Stimulated activated CD4-positive, alpha-beta T cell treated with anti-CD3 and anti-CD28 coated beads, TNF-alpha, amount 100 ng/mL, for 24 hours (primary cell): ENCODE measurements at regions not wholly inside any gene's neighbourhood (a gene's known extent, or its start where the extent isn't known, plus 50 kb on each side); places are given as distances from the start of the nearest gene placed in this dataset.
"Not testable (repeated sequence)": the region's sequence is repeated elsewhere in the genome, so short reads cannot be mapped to it uniquely, and the experiment has no call there.

Experiments
- DNase-seq, 3 experiments: peaks; one replicate each; pipeline ENCODE4 v3.0.0-alpha.2; 2020; ENCODE audit warnings: low read depth in 3 of 3

DNA sequence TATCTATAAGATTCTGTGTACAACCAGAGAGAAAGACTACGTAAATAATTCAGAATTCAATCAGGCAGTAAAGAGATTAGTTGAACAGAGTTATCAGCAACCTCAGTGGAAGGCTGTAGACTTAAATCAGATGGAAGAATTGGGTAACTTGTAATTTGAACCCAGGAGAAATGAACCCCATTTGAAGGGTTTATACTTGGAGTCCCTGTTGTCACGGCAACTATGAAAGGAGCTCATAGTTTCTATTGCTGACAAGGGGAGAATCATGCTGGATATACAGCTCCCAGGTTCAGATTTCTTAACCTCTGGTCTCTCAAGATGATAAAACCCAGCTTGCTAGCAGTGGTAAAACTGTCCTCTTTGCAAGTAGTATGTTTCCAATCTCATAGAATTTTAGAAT lies 54.4 kb upstream of the BMP4 start:
- DNase-seq = no peak

- no peak for DNase-seq
Measured at GRCh38 chr14:54023027-54023426, 66.4 kb upstream of the BMP4 start.

DNA sequence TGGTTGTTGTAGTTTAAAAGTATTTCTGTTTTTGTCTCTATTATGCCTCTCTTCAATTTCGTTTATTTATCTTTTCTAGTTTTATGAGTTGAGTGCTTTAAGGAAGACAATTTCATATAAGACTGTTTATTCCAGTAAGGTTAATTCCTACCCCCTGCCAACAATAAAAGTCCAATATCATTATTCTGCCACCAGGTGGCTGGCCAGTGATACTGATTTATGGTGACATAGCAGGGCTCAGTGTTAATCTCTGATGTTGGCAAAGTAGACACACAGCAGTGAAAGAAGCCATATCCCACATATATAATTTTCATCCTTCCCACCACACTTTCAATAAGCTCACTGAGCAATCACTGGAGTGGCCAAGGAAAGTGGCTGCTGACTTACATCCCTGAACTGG lies 69.0 kb upstream of the BMP4 start:
- DNase-seq = no peak

GRCh38 chr14:54026671-54027070 lies 70.0 kb upstream of the BMP4 start:
- DNase-seq = no peak

- DNase-seq = not testable (repeated sequence)
Measured at GRCh38 chr14:54030996-54031395, 74.4 kb upstream of the BMP4 start.

DNA sequence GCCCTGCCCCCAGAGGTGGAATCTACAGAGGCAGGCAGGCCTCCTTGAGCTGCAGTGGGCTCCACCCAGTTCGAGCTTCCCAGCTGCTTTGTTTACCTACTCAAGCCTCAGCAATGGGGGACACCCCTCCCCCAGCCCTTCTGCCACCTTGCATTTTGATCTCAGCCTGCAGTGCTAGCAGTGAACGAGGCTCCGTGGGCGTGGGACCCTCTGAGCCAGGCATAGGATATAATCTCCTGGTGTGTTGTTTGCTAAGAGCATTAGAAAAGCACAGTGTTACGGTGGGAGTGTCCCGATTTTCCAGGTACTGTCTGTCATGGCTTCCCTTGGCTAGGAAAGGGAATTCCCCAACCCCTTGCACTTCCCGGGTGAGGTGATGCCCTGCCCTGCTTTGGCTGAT lies 76.7 kb upstream of the BMP4 start:
- not testable (repeated sequence) for DNase-seq

GRCh38 chr14:54038724-54039123 lies 82.1 kb upstream of the BMP4 start:
- no peak for DNase-seq

- DNase-seq = no peak
Measured at GRCh38 chr14:54039311-54039710, 82.7 kb upstream of the BMP4 start.

GRCh38 chr14:54040846-54041245 lies 84.2 kb upstream of the BMP4 start:
- DNase-seq = no peak

GRCh38 chr14:54046250-54046649 lies 89.6 kb upstream of the BMP4 start:
- DNase-seq = no peak

DNA sequence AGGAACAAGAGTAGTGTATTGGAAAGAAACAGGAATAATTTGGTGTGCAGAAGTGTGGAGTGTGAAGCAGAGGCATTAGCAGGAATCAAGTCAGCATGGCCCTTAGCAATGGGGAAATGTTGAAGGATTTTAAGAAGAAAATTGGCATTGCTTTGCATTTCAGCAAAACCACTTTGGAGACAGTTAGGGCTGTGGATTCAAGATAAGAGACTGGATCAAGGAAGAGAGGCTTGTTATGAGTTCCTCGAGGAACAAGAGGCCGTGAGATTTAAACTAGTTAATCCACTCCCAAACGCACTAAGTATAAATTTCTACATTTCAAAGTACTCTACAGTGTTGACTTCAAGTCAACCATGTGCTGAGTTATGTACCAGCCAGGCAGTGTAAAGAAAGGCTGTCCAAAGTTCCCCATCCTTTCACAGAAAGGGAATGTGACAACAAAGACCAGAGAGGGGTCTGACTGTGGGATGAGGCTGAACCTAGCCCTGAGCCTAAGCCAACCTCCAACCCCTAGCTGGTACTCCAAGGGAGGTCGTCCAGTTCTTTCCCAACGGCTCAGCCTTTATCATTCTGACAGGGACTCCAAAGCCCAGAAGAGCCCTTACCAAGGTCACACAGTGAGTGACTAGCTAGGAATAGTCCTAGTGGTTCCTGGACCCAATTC lies 91.2 kb upstream of the BMP4 start:
- no peak for DNase-seq

GRCh38 chr14:54048311-54048710 lies 91.7 kb upstream of the BMP4 start:
- DNase-seq = no peak

GRCh38 chr14:54048736-54049135 lies 92.1 kb upstream of the BMP4 start:
- DNase-seq = no peak

- DNase-seq = no peak
Measured at GRCh38 chr14:54050759-54051158, 94.1 kb upstream of the BMP4 start.

DNA sequence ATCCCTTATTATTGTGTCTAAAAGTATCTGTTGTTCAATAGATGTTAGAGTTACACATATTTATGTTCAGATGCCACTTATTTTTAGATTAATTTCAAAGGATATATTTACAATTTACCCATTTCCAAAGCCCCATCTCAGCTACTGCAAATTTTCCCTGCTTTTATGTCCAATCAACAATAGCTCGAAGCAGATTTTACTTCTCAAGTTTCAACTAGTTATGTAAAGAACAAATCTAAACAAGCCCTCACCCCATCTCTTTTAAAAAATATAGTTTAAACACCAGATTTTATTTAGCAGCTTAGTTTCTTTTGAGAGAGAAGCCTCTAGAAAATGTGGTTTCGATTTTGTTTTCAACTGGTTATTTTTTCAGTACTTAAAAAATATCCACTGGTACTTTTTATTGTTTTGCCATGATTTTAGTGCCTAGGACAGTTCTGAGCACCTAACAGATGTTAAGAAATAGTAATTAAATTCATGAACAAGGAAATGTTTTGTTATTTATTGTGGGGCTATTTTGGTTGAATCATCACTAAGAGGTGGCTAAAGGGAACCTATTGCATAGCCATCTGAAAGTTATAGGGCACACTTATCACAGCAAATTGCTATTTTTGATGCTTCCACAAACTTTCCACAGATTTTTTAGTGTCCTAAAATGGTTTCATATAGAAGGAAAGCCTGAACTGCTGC lies 96.2 kb upstream of the BMP4 start:
- no peak for DNase-seq

DNA sequence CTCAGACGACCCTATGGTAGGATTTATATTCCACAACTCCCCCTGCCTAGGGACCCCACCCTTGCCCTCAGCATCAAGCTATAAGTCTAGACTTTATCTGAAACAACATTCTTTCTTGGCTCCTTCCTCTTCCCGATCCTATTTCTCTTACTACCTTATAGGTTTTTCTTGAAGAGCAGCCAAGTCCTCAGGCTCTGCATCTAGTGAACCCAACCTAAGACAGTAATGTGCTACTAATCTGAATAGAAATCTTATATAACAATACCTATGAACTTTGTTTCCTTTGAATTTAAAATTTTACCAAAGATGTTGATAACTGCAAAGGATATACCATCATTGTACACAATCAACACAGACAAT lies 96.7 kb upstream of the BMP4 start:
- no peak for DNase-seq

DNA sequence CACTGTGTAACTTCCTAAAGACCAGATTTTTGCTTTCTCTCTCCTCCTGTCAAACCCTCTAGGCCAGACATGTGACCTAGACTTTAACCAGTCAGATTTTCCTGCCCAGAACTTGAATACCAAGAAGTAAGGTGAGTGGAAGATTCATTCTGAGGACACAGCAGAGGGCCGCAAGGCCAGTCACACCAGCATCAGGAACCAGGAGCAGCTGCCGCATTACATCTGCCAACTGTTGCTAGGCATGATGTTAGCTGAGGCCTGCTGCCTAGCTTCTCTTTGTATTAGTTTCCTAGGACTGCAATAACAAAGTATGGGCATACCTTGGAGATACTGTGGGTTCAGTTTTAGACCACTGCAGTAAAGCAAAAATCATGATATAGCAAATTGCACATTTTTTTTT lies 101.9 kb upstream of the BMP4 start:
- no peak for DNase-seq

DNA sequence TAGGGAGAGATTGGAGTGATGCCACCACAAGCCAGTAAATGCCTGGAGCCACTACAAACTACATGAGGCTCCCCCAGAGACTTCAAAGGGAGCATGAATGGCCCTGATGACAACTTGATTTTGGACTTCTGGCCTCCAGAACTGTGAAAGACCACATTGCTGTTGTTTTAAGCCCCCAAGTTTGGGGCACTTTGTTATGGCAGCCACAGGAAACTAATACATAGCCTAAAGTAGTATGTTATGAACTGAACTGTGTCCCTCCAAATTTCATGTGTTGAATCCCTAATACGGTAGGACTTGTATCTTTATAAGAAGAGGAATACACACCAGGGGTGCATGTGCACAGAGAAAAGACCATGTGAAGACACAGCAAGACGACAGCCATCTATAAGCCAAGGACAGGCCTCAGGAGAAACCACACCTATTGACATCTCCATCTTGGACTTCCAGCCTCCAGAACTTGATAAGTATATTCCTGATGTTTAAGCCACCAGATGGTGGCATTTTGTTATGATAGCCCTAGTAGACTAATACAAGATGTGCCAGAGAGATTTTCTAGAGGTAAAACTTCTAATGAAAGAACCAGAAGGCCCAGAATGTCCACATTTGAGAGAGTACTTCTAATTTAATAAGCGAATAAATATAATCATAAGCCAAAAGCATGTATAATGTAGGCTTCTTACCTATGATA lies 127.1 kb upstream of the BMP4 start:
- DNase-seq = no peak

DNA sequence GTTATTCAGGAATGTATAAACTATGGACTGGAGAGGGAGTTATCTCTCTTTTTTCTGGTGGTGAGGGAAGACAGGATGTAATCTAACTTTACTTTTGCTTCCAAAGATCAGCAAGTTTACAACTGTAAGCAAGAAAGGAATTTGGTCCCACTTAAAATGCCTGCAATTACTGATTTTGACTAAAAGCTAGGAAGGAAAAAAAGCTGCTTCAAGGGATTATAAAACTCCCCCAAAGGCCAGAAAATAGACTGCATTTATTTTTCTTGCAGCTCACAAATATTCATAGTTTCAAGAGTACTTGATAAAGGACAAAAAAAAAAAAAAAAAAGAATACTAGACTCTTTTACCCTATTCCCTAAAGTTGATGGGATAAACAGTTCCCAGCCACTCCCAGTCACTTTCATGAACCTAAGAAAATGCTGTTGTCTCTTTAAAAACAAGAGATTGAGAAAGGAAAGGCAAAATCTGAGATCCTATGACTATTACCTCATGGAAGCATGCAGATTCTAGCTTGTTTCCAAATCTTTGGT lies 128.7 kb upstream of the BMP4 start:
- no peak for DNase-seq

DNA sequence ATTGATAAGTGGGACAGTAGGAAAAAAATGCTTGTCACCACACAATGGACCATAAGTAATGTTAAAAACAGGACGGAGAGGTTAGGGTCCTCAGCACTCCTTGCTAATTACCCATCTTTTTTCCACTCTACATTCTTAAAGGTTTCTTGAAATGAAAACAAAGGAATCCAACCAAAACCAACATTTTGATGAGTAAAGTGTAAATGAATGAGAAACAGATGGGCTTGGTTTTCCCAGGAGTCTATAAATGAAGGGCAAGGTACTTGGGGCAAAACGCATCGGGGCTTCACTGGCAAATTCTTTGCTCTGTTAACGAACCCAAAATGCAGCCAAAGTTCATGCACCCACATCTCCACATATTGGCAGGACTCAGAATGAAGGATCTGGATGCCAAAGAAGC lies 129.2 kb upstream of the BMP4 start:
- DNase-seq = no peak

DNA sequence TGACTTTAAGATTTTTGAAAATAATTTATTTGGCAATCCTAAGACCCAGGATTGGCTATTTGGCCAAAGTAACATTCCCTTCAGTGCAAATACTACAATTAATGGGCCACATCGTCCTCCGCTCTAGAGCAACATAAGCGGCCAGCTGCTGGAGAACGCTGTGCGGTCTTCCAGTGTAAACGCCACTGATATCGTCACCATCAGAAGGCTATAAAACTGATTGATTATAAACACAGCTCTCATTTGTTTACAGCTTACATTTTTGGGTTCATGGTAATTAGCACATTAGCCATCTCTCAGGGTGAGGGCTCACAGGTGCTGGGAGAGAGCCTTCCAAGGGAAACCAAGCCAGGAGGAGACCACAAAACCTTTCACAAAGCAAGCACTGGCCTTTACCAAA lies 130.1 kb upstream of the BMP4 start:
- DNase-seq = no peak

DNA sequence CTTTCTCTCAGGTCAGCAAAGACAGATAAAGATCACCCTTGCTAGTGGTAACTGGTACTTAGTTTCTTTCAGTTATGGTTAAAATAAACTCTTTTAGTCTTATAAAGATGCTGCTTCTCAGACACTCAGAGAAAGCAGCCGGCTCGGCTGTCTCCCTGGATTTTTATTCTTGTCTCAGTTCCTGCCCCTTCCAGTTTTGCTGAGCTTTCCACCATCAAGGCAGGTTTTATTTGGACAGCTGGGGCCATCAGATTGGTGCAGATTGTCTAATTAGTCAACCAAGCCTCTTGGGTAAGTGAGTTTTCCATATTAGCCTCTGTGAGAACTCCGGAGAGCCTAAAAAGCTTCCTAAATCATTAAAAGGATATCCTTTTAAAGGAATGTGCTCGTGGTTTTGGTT lies 130.8 kb upstream of the BMP4 start:
- DNase-seq = no peak

GRCh38 chr14:54088271-54088670 lies 131.6 kb upstream of the BMP4 start:
- no peak for DNase-seq
